ENCODE measurements at regions not wholly inside any gene's neighbourhood (a gene's known extent, or its start where the extent isn't known, plus 50 kb on each side); places are given as distances from the start of the nearest gene placed in this dataset.

DNA sequence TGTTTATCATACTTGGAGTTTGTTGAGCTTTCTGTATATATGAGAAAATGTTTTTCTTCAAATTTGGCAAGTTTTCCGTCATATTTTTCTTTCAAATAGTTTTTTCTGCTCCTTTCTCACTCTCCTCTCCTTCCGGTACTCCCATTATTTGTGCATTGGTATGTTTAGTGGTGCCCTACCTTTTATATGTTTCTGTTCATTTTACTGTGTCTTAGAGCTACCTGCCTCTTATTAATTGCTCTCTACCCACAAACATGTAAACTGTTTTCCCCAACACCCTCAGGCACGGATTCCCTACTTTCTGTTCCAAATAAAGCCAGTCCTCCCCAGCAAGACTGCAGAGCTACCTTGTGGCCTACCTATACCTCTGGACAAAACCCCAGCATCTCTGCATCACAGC is 60.6 kb upstream of the S1PR3 start:
- DNase-seq (ENCODE audit: low read depth) = no peak
- TF ChIP-seq, protein P1, sequence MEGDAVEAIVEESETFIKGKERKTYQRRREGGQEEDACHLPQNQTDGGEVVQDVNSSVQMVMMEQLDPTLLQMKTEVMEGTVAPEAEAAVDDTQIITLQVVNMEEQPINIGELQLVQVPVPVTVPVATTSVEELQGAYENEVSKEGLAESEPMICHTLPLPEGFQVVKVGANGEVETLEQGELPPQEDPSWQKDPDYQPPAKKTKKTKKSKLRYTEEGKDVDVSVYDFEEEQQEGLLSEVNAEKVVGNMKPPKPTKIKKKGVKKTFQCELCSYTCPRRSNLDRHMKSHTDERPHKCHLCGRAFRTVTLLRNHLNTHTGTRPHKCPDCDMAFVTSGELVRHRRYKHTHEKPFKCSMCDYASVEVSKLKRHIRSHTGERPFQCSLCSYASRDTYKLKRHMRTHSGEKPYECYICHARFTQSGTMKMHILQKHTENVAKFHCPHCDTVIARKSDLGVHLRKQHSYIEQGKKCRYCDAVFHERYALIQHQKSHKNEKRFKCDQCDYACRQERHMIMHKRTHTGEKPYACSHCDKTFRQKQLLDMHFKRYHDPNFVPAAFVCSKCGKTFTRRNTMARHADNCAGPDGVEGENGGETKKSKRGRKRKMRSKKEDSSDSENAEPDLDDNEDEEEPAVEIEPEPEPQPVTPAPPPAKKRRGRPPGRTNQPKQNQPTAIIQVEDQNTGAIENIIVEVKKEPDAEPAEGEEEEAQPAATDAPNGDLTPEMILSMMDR (IDR thresholded peaks at IDR 0.05; ENCODE audit: insufficient read depth, low read length, poor library complexity, severe bottlenecking) = no peak
- no peaks in the 10 kb centered on the region for H3K36me3 ChIP-seq (ENCODE audit: control insufficient read depth, insufficient read depth, low read length)
- no peak overlapping the region for H3K4me3 ChIP-seq (ENCODE audit: low read depth, low read length)
- peaks cover 2% of the 10 kb centered on the region for H3K27me3 ChIP-seq (ENCODE audit: control insufficient read depth, insufficient read depth, low read length)

DNA sequence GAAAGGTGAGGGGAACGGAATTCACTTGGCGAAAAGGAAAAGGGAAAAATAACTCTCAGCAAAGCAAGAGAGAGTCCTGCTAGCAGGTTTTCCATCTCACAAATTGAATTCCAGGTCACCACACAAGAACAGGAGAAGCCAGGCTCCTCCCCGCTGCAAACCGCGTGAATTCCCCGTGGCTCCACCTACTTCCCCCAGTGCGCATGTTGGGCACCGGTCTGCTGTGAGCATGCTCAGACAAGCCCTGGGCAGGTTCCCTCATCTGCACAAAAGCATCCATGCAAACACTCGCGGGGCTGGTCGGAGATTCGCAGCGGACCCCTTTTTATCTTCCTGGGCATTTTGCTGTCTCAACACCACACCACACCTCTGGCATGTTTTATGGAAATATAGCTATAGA is 58.5 kb upstream of the S1PR3 start:
- H3K36me3 ChIP-seq (ENCODE audit: control insufficient read depth, insufficient read depth, low read length) = no peaks in the 10 kb centered on the region
- no peak for DNase-seq (ENCODE audit: low read depth)

DNA sequence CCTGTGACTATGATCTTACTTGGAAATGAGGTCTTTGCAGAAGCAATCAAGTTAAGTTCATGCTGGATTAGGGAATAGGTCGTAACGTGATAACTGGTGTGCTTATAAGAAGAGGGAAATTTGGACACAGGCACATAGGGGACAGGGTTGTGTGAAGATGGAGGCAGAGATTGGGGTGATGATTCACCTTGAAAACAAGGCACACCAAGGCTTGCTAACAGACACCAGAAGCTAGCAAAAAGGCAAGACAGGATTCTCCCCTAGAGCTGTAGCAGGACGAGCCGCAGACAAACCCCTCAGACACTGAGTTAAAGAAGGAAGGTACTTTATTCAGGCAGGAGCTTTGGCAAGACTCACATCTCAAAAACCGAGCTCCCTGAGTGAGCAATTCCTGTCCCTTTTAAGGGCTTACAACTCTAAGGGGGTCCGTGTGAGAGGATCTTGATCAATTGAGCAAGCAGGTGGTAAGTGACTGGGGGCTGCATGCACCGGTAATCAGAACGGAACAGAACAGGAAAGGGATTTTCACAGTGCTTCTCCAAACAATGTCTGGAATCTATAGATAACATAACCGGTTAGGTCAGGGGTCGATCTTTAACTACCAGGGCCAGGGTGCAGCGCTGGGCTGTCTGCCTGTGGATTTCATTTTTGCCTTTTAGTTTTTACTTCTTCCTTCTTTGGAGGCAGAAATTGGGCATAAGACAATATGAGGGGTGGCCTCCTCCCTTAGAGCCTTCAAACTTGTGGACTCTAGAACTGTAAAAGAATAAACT is 57.5 kb upstream of the S1PR3 start:
- no peak for DNase-seq (ENCODE audit: low read depth)
- no peaks in the 10 kb centered on the region for H3K36me3 ChIP-seq (ENCODE audit: control insufficient read depth, insufficient read depth, low read length)
- TF ChIP-seq, protein P1 (IDR thresholded peaks at IDR 0.05; ENCODE audit: insufficient read depth, low read length, poor library complexity, severe bottlenecking) = no peak
- H3K4me3 ChIP-seq (ENCODE audit: low read depth, low read length) = no peak overlapping the region
- H3K27me3 ChIP-seq (ENCODE audit: control insufficient read depth, insufficient read depth, low read length) = peaks cover 2% of the 10 kb centered on the region

More for the DNA sequence above, 58.5 kb upstream of the S1PR3 start:
- TF ChIP-seq, protein P1 (IDR thresholded peaks at IDR 0.05; ENCODE audit: insufficient read depth, low read length, poor library complexity, severe bottlenecking) = no peak
- H3K27me3 ChIP-seq (ENCODE audit: control insufficient read depth, insufficient read depth, low read length) = peaks cover 2% of the 10 kb centered on the region
- H3K4me3 ChIP-seq (ENCODE audit: low read depth, low read length) = no peak overlapping the region

DNA sequence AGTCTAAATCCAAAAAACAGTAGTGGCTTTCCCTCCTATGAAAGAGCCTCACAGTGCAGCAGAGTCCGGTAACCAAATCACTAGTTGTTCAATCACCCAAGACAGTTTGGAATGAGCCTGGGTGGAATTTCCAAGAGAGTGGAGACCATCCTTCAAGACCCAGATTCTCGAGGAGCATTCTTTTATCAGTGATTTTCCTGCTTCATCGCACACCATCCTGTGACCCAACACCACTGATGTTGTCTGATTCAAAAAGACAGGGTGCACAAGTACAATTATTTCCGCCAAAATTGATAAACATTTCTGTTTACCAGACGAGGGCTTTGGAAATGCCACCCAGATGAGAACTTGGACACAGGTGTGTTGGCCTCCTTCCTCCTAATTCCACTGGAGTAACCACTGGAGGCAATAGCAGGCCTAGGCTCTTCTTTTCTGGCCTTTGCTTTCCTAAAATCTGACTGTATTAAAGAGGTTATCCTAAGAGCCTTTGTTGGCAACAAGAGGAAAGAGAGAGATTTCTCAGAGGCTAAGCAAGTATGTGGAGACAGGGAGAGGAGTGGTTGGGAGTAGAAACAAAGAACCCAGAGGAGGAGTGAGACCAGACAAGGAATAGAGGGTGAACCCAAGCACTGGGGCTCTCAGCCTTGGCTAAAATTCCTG is 56.3 kb upstream of the S1PR3 start:
- no peak overlapping the region for H3K4me3 ChIP-seq (ENCODE audit: low read depth, low read length)
- H3K36me3 ChIP-seq (ENCODE audit: control insufficient read depth, insufficient read depth, low read length) = no peaks in the 10 kb centered on the region
- TF ChIP-seq, protein P1 (IDR thresholded peaks at IDR 0.05; ENCODE audit: insufficient read depth, low read length, poor library complexity, severe bottlenecking) = no peak
- DNase-seq (ENCODE audit: low read depth) = no peak
- peaks cover 2% of the 10 kb centered on the region for H3K27me3 ChIP-seq (ENCODE audit: control insufficient read depth, insufficient read depth, low read length)

DNA sequence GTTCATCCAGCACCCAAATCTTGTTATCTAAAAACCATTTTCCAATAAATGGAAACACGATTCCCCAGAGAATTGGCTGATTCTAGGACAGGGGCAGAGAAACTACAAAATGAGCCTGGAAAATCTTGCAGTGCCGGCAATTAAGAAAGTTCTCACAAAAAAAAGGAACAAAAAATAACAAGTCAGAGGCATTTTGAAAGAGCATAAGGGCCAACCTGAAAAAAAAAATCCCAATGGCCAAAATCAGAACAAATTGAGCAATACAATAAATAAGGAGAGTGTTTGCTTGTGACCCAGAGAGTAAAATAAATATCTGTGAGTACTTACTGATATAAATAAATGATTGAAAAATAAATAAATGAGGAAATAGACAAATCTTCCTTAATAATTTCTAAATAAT is 55.1 kb upstream of the S1PR3 start:
- TF ChIP-seq, protein P1 (IDR thresholded peaks at IDR 0.05; ENCODE audit: insufficient read depth, low read length, poor library complexity, severe bottlenecking) = no peak
- no peak for DNase-seq (ENCODE audit: low read depth)
- H3K27me3 ChIP-seq (ENCODE audit: control insufficient read depth, insufficient read depth, low read length) = peaks cover 2% of the 10 kb centered on the region
- no peaks in the 10 kb centered on the region for H3K36me3 ChIP-seq (ENCODE audit: control insufficient read depth, insufficient read depth, low read length)
- H3K4me3 ChIP-seq (ENCODE audit: low read depth, low read length) = no peak overlapping the region
